ENCODE measurements at regions not wholly inside any gene's neighbourhood (a gene's known extent, or its start where the extent isn't known, plus 50 kb on each side); places are given as distances from the start of the nearest gene placed in this dataset.

DNA sequence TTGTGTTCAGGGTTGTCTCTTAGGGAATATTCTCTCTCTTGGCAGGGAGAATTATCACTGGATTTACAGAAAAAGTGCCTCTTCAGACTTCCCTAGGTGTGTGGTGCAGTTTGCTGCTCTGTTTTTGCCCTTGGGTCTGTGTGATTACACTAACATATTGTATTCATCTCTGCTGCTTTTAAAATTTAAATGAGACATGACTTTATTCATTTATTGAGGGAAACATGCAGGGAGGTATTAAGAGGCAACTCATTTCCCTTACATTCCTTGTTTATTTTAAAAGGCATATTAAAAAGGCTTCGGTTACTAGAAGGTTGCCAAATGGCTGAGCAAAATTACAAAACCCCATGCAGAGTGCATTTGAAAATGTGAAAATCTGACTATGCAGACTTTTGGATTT is 135.1 kb upstream of the GEMIN8 start:
- TF ChIP-seq, protein P1, sequence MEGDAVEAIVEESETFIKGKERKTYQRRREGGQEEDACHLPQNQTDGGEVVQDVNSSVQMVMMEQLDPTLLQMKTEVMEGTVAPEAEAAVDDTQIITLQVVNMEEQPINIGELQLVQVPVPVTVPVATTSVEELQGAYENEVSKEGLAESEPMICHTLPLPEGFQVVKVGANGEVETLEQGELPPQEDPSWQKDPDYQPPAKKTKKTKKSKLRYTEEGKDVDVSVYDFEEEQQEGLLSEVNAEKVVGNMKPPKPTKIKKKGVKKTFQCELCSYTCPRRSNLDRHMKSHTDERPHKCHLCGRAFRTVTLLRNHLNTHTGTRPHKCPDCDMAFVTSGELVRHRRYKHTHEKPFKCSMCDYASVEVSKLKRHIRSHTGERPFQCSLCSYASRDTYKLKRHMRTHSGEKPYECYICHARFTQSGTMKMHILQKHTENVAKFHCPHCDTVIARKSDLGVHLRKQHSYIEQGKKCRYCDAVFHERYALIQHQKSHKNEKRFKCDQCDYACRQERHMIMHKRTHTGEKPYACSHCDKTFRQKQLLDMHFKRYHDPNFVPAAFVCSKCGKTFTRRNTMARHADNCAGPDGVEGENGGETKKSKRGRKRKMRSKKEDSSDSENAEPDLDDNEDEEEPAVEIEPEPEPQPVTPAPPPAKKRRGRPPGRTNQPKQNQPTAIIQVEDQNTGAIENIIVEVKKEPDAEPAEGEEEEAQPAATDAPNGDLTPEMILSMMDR (conservative IDR thresholded peaks at IDR 0.05 in 1 of 2, IDR thresholded peaks at IDR 0.05 in 1 of 2; ENCODE audit: low read depth in 1 of 2, low read length in 2 of 2), result no peak
- no peak for TF ChIP-seq EZH2 (IDR thresholded peaks at IDR 0.05; ENCODE audit: low read length, missing control alignments)
